Heart left ventricle (tissue), 13 donors: ENCODE measurements at regions not wholly inside any gene's neighbourhood (a gene's known extent, or its start where the extent isn't known, plus 50 kb on each side); places are given as distances from the start of the nearest gene placed in this dataset.

Source experiments
- POLR2A ChIP-seq, 2 donors: fragments of 450-650 bp; IDR thresholded peaks; one replicate each; pipeline ENCODE4 v1.6.1; 2017; ENCODE audit warnings: antibody characterized with exemption in 2 of 2, mild to moderate bottlenecking in 2 of 2, moderate library complexity in 2 of 2
- TF ChIP-seq, protein P1 (sequence below), 12 donors: fragments of 200-600 bp; sonication (generic) in 4 of 12; IDR thresholded peaks; one replicate each; pipeline versions ENCODE4 v1.5.0 to v1.8.0; 2018 to 2022; ENCODE audit warnings: antibody characterized with exemption in 12 of 12, mild to moderate bottlenecking in 5 of 12
- donor health status: ischemic (EF 13 %, LVEDD 7.1; RV severe dilation, severe dysfunction).
- donor health status: DM: no; HTN: yes; CAD: no.
- donor health status: DM: no; HTN: no; CAD: no.
- donor health status: ischemic (EF 25% LVEDD 6.9; RV normal size, moderate dysfunction).
- donor health status: ischemic (EF 25% LVEDD 5.7; RV mildly dilated, moderate dysfunction).
- donor health status: ischemic (EF 35%, LVEDD 5.7; RV mildly dilated, moderate dysfunction).
- donor health status: nonischemic (EF 11% LVEDD 7.7; RV severe dilation, severe dysfunction).
- donor health status: DM: yes; HTN: yes; CAD: no.
- donor health status: PGD.
- donor health status: ischemic (EF 29% LVEDD 5.4; RV normal size, mild dysfunction).
- donor health status: nonischemic (EF 23%, LVEDD 6.1; RV moderate dilation, normal function).

DNA sequence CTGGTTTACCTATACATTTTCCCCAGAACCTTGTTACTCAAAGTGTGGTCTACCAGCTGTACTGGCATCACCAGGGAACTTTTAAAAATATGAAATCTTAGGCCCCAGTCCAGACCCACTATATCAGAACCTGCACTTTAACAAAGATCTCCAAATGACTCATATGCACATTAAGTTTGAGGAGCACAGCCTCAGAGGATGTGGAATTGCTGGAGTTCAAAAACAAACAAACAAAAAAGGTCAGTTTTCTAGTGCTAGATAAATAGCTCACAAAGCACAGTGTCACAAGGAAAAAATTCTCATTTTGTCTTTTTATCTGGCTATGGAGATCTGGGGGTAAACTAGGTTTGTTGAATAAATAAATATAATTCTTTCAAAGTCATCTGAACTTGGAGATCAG lies 68.9 kb upstream of the ANKRD55 start:
- TF ChIP-seq, protein P1, sequence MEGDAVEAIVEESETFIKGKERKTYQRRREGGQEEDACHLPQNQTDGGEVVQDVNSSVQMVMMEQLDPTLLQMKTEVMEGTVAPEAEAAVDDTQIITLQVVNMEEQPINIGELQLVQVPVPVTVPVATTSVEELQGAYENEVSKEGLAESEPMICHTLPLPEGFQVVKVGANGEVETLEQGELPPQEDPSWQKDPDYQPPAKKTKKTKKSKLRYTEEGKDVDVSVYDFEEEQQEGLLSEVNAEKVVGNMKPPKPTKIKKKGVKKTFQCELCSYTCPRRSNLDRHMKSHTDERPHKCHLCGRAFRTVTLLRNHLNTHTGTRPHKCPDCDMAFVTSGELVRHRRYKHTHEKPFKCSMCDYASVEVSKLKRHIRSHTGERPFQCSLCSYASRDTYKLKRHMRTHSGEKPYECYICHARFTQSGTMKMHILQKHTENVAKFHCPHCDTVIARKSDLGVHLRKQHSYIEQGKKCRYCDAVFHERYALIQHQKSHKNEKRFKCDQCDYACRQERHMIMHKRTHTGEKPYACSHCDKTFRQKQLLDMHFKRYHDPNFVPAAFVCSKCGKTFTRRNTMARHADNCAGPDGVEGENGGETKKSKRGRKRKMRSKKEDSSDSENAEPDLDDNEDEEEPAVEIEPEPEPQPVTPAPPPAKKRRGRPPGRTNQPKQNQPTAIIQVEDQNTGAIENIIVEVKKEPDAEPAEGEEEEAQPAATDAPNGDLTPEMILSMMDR (IDR thresholded peaks at IDR 0.05), result no peak
- TF ChIP-seq POLR2A (IDR thresholded peaks at IDR 0.05), result no peak
